MCF 10A (cell line): ENCODE measurements at regions not wholly inside any gene's neighbourhood (a gene's known extent, or its start where the extent isn't known, plus 50 kb on each side); places are given as distances from the start of the nearest gene placed in this dataset.

Experiments used
- BruUV-seq: library from RNA; stranded (reverse); fragments of 400-500 nt; replicated peaks from 2 replicates; lab custom pipeline; 2021; lab: Mats Ljungman, UMichigan
- CTCF ChIA-PET: fragments of 300-600 bp; sonication (Branson Sonifier 250); formaldehyde crosslinking; extraction: SDS; loops from one replicate; lab custom pipeline; 2021; ENCODE audit warnings: antibody characterized with exemption, inconsistent platforms; lab: Yijun Ruan, JAX
- POLR2A ChIA-PET: fragments of 300-600, 350-650 bp; sonication (Branson Sonifier 250); formaldehyde crosslinking; extraction: SDS; loops from one replicate; lab custom pipeline; 2020; ENCODE audit warnings: antibody characterized with exemption, inconsistent platforms; lab: Yijun Ruan, JAX
- DNase-seq: peaks from one replicate; pipeline ENCODE4 v3.0.0-alpha.2; 2018; ENCODE audit not compliant: unreplicated experiment
- H3K27ac Mint-ChIP-seq: one replicate; pipeline ENCODE4 v1.8.0; 2022; ENCODE audit warnings: mild to moderate bottlenecking, low read depth, mixed read lengths; ENCODE audit not compliant: unreplicated experiment
- H3K27me3 Mint-ChIP-seq: one replicate; pipeline ENCODE4 v1.8.0; 2022; ENCODE audit warnings: mixed read lengths; ENCODE audit not compliant: insufficient read depth, unreplicated experiment
- H3K36me3 Mint-ChIP-seq: one replicate; pipeline ENCODE4 v1.8.0; 2022; ENCODE audit warnings: mild to moderate bottlenecking, moderate library complexity, mixed read lengths; ENCODE audit not compliant: insufficient read depth, unreplicated experiment
- H3K4me1 Mint-ChIP-seq: one replicate; pipeline ENCODE4 v1.8.0; 2022; ENCODE audit warnings: mixed read lengths; ENCODE audit not compliant: insufficient read depth, unreplicated experiment
- H3K4me3 Mint-ChIP-seq: one replicate; pipeline ENCODE4 v1.8.0; 2022; ENCODE audit warnings: mild to moderate bottlenecking, moderate library complexity, mixed read lengths; ENCODE audit not compliant: unreplicated experiment
- H3K9me3 Mint-ChIP-seq: one replicate; pipeline ENCODE4 v1.8.0; 2022; ENCODE audit warnings: mixed read lengths; ENCODE audit not compliant: unreplicated experiment
- CTCF ChIP-seq: fragments of 200-600 bp; IDR thresholded peaks from one replicate; pipeline ENCODE4 v1.8.0; 2022; ENCODE audit warnings: antibody characterized with exemption, mild to moderate bottlenecking; ENCODE audit not compliant: unreplicated experiment
- intact Hi-C: fragments of 100-400 bp; cut with micrococcal nuclease; formaldehyde crosslinking; loops from 2 replicates; pipeline ENCODE4 v1.14.1; 2022

GRCh38 chr18:60671021-60671420 is 298.4 kb upstream of the MC4R start:
- ChIA-PET CTCF (no interaction called here), POLR2A (no interaction called here)
- no peak for DNase-seq
- no peak for TF ChIP-seq CTCF
- Mint-ChIP-seq H3K36me3 (no peaks in the 10 kb centered on the region), H3K4me1 (no peaks in the 10 kb centered on the region), H3K9me3 (no peaks in the 10 kb centered on the region), H3K27me3 (peaks cover 34% of the 10 kb centered on the region), H3K27ac (no peak overlapping the region), H3K4me3 (no peak overlapping the region)
- intact Hi-C loops, result no loop called here
- no TSS peak for BruUV-seq

- intact Hi-C loops, result no loop called here
- Mint-ChIP-seq H3K9me3 (no peaks in the 10 kb centered on the region), H3K27ac (no peak overlapping the region), H3K4me1 (no peaks in the 10 kb centered on the region), H3K4me3 (no peak overlapping the region), H3K36me3 (no peaks in the 10 kb centered on the region), H3K27me3 (peaks cover 69% of the 10 kb centered on the region)
- BruUV-seq, result no TSS peak
- CTCF ChIA-PET, result no interaction called here
- no peak for TF ChIP-seq CTCF
- POLR2A ChIA-PET, result no interaction called here
- DNase-seq, result no peak
Measured at GRCh38 chr18:60675126-60675525, 302.6 kb upstream of the MC4R start.

- H3K27me3 Mint-ChIP-seq, result peaks cover 64% of the 10 kb centered on the region
- no peak overlapping the region for H3K4me3 Mint-ChIP-seq
- H3K36me3 Mint-ChIP-seq, result no peaks in the 10 kb centered on the region
- H3K27ac Mint-ChIP-seq, result no peak overlapping the region
- peak; percentile 13 for DNase-seq
- intact Hi-C loops, result no loop called here
- no peaks in the 10 kb centered on the region for H3K9me3 Mint-ChIP-seq
- POLR2A ChIA-PET, result interaction anchor here (0.9 kb wide), 1 partner anchor 253 kb away, joined by 3 read pairs; no protein-coding TSS in a partner anchor
- no peaks in the 10 kb centered on the region for H3K4me1 Mint-ChIP-seq
- no TSS peak for BruUV-seq
- TF ChIP-seq CTCF, result no peak
- CTCF ChIA-PET, result interaction anchor here (0.6 to 0.7 kb wide), 2 partner anchors 441 to 864 kb away, joined by 3 read pairs; no protein-coding TSS in a partner anchor
Measured at GRCh38 chr18:60675801-60676200, 303.2 kb upstream of the MC4R start.

- H3K36me3 Mint-ChIP-seq, result no peaks in the 10 kb centered on the region
- H3K4me3 Mint-ChIP-seq, result no peak overlapping the region
- no TSS peak for BruUV-seq
- no peaks in the 10 kb centered on the region for H3K4me1 Mint-ChIP-seq
- intact Hi-C loops, result no loop called here
- H3K9me3 Mint-ChIP-seq, result no peaks in the 10 kb centered on the region
- no peak overlapping the region for H3K27ac Mint-ChIP-seq
- no peak for TF ChIP-seq CTCF
- ChIA-PET POLR2A (no interaction called here), CTCF (interaction anchor here (0.6 to 1.4 kb wide), 5 partner anchors 9 to 827 kb away, joined by 3 to 5 read pairs (median 3); no protein-coding TSS in a partner anchor)
- DNase-seq, result peak; percentile 5
- peaks cover 70% of the 10 kb centered on the region for H3K27me3 Mint-ChIP-seq
Measured at GRCh38 chr18:60676815-60677214, 304.2 kb upstream of the MC4R start.
